GM18909 (cell line): ENCODE measurements at regions not wholly inside any gene's neighbourhood (a gene's known extent, or its start where the extent isn't known, plus 50 kb on each side); places are given as distances from the start of the nearest gene placed in this dataset.

Source experiments
- ATAC-seq: cut with Tn5 transposase; IDR thresholded peaks from one replicate; pipeline ENCODE4 v1.9.1; 2021; ENCODE audit warnings: mild to moderate bottlenecking; ENCODE audit not compliant: unreplicated experiment, poor library complexity

DNA sequence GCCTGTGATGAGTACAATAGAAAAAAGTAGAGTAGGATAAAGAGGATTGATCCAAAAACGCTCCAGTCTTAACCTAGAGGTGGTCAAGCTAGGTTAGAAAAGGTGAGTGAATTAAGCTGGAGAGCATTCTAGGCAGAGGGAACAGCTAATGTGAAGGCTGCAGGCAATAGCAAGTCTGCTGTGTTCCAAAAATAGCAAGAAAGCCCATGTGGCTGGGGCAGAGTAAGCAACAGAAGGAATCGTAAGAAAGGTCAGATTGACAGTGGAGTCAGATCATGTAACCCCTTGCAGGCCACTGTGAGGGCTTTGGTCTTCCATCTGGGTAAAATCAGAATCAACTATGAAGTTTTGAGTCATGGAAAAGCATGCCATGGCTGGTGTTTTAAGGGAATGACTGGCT, 155.0 kb downstream of the OPN5 start:
- no peak for ATAC-seq

DNA sequence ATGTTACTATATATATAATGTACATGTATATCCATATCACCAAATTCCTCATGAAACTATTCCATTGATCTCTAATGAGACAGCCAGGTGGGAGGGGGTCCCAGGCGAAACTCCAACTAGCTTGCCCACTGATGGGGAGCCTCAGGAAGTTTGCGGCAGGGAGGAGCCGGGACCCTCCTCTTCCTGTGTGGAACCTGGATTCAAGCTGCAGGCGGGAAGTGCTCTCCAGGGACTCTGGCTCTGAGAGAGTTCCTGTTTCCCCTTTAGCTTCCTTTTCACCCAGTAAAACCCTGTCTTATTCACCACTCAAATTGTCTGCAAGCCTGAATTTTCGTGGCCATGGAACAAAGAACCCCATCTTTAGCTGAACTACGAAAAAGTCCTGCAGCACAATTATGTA, 152.2 kb downstream of the OPN5 start:
- no peak for ATAC-seq

DNA sequence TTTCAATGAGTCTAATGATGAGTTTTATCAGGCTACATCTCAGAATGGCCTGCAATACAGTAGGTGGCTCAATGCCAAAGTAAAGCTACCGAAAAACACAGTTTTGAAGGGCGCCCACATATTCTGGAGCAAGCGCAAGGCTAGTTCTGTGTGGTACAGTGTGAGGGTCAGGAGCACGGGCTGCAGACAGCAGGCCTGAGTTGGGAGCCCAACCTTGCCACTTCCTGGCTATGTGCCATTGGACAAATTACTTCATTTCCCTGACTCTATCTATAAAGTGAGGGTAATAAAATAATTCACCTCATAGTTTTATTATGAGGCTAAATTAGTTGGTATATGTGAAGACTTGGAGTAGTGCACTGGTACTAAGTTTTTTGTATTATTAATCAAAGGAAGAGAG, 150.7 kb downstream of the OPN5 start:
- no peak for ATAC-seq

DNA sequence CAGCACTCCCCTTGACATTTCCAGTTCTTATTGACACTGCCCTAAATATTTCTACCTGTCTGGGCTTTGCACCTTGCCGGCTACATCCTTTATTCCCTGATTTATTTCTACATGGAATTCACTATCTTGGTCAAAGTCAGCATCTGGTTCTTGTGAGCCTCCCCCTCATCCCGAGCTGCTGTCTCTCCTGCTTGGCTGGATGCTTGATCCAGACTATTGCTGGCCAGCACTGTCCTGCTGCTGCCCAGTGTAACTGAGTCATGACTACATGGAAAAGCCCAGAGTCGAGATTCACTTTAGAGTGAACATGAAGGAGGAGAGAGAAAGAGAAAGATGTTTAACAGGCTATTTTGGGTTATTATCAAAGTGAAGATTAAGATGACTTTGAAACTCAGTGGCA, 142.2 kb downstream of the OPN5 start:
- ATAC-seq = no peak

DNA sequence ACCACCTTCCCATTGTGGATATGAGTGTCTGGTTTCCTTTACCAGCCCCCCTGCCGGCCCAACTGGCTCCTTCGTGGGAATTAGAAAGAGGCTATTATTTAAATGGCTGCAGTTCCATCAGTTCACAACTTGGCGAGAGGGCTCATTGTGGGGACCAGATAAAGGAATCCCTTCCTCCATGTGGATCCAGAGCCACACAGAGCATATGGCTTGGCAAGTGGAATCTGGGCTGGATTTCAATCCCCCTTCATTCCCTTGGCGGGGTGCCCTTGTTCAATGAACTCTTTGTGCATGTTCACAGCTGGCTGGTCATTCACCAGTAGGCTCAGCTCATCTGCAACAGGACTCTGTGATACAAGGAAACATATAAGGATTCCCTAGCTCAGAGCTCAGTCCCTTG, 140.6 kb downstream of the OPN5 start:
- no peak for ATAC-seq

DNA sequence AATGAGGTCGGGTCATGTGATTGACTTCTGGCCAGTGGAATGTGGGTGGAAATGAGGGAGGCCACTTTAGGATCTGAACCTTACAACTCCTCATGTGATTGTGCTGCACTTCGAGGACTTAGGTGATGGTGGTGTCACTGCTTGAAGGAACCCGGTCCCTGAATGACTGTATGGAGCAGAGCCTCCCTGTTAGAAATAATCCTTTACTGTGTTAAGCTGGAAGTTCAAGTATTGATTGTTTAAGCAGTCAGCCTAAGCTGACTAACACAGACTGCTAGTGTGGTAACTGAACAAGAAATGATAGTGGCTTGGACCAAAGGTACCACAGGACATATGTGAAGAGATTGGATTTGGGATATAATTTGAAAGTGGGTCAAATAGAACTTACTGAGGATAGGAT, 138.0 kb downstream of the OPN5 start:
- ATAC-seq = no peak

DNA sequence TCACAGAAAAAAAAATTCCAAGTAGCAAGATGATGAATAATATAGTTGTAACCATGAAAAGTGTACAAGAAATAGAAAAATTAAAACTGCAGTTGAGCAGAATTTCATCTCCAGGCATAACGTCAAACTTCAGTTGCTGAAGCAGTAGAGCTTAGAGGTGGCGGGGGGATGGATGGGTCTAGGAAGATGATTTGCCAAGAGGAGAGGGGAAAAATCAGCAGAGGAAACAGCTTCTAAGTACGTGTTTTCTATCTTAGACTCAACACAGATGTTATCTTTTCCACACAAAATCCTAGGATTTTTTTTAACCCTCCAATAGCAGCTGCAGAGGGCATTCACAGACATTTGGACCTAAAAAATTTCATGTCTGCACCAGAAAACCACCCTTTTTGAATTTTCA, 136.0 kb downstream of the OPN5 start:
- ATAC-seq = no peak

DNA sequence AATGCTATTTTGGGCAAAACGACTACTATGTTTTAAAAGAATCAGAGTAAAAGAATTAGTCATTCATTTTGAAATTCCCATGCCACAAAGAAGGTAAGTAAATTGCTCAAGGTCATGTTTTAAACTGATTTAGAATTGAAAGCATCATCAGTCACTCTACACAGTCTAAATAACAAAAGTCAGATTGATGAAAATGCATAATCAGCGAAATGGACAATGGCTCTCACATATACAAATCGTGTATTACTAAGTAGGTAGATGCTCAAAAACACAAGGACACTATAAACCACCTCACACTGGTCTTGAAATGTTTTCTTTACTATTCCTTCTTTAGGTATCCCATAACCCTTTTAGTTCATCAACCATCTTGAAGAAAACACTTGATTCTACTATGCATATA, 135.4 kb downstream of the OPN5 start:
- no peak for ATAC-seq

DNA sequence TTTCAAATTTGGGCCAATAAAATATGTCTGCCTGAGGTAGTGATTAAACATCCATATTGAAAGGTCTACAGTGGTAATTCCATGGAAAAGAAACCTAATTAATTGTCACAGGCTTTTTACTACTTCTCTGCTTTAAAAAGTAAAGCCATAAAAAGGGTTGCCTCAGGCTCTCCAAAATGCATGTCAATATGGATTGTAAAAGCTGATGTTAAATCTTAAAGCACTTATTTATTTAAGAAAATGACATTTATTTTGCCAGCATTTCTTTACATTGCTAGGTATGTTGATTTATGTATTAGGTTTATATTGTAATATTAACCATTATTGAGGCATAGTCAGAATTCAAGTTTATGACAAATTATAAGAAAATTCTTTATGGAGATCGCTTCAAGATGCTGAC, 133.2 kb downstream of the OPN5 start:
- ATAC-seq = no peak

DNA sequence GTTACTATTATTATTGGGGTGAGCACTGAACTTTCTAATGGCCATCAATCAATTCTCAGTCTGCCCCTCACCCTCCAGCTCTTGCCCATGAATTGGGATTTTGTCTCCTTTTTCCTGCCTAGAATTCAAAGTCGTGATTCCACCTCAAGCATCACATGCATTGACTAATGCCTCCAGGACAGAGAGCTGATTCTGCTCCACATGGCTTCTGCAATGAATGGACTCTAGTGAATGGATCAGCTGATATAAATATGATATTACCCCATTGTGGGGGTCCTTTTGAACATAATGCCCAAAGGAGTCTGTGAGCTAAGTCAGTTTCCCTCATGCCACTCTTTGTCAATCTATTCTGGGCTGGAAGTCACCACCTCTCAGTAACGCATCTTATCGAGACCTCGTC, 126.4 kb downstream of the OPN5 start:
- no peak for ATAC-seq

DNA sequence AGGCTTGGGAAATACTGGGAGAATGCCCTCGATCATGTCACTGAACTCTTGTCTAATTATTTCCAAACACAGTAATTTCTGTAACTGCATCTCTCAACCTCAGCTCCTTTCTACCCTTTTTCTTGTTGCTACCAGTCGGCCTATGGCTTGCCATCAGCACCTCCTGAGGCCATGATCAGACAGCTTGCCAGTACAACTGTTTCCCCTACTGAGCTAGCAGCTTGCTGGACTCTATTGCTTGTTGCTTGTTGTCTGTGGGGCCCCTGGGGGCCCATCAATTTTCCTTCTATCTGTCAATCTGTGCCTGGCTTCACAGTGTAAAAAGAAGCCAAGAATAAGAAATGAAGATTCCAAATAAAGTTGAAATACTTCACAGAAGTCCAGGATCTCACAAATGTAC, 123.9 kb downstream of the OPN5 start:
- no peak for ATAC-seq

DNA sequence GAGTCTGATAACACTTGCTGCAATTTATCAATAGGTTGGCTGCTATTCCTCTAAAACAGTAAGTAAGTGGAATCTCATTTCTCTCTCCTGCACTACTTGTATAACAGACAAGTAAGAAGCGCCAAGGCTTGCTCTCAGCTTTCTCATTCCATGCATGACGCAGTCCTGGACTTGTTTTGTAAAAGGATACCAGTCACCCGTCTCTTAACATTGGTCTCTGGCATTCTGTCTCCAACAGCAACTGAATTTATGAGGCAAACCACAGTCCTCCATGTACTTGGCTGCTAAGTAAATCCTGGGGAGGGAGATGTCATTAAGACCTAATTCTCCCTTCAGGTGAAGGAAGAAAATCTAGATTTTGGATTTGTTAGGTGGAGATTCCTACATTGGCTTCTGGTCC, 115.4 kb downstream of the OPN5 start:
- ATAC-seq = no peak

DNA sequence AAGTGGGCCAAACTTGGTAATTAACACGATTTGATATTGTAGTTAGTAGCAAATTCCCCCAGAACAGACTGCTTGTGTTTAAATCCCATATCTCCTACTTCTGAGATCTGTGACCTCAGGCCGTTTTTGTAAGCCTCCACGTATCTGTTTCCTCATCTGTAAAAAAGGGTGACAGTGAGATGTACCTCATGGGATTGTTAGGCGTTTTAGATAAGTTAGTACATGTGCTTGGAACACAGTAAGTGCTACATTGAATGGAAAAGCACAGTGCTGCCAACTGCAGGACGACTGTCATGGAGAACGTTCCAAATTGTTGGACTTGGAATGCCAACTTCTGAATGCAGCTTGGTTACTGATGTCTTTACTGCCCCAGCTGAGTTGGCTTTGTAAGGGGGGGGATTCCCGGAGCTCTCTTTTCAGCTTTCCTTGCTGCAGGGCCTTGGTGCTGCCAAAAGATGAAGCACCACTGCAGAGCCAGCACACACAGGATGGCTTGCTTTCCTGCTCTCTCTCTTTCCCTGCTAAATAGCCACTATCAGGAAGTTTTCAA, 108.6 kb downstream of the OPN5 start:
- no peak for ATAC-seq

DNA sequence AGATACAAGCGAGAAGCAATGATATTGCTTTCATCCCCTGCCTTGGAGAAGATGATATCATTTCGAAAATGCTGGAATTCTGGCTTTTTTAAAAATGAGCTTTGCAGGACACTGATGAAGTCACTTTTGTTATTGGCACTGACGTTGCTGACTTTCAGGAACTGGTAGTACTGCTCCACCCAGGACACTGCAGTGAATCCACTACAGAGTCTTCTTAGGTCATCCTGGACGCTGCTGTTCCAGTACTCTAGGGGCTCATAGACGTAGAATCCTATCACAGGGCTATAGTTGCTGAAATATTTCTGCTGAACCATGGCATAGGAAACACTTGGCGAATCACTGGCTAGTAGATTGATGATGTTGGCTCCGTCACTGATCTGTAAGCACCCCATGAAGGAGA, 97.2 kb downstream of the OPN5 start:
- no peak for ATAC-seq
